GM12872 (cell line): ENCODE measurements at regions not wholly inside any gene's neighbourhood (a gene's known extent, or its start where the extent isn't known, plus 50 kb on each side); places are given as distances from the start of the nearest gene placed in this dataset.

Experiments
- TF ChIP-seq, protein P1 (sequence below): IDR thresholded peaks from 3 replicates; pipeline ENCODE4 v1.5.1; 2011; ENCODE audit warnings: low read depth, mild to moderate bottlenecking, low read length, moderate library complexity; ENCODE audit not compliant: insufficient read depth

DNA sequence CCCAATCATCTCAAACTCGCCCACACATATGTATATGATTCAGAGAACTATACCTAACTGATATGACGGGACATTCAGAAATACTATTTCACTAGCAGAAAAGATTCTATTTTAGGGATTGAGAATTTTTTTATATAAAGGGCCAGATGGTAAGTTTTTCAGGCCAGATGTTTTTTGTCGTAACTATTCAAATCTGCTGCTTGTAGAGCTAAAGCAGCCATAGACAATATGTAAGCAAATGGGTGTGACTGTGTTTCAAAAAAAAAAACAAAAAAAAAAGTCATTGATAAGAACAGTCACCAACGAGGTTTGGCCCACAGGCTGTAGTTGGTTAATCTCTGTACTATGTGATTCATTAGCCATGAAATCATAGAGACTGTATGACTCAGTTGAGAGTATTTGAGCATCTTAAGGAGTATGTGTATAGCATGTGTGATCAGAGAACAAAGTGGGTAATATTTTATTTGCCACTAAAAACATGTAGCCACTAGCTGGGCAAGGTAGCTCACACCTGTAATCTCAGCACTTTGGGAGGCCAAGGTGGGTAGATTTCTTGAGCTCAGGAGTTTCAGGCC, 2724.7 kb downstream of the PCDH9 start:
- TF ChIP-seq, protein P1, sequence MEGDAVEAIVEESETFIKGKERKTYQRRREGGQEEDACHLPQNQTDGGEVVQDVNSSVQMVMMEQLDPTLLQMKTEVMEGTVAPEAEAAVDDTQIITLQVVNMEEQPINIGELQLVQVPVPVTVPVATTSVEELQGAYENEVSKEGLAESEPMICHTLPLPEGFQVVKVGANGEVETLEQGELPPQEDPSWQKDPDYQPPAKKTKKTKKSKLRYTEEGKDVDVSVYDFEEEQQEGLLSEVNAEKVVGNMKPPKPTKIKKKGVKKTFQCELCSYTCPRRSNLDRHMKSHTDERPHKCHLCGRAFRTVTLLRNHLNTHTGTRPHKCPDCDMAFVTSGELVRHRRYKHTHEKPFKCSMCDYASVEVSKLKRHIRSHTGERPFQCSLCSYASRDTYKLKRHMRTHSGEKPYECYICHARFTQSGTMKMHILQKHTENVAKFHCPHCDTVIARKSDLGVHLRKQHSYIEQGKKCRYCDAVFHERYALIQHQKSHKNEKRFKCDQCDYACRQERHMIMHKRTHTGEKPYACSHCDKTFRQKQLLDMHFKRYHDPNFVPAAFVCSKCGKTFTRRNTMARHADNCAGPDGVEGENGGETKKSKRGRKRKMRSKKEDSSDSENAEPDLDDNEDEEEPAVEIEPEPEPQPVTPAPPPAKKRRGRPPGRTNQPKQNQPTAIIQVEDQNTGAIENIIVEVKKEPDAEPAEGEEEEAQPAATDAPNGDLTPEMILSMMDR: no peak

DNA sequence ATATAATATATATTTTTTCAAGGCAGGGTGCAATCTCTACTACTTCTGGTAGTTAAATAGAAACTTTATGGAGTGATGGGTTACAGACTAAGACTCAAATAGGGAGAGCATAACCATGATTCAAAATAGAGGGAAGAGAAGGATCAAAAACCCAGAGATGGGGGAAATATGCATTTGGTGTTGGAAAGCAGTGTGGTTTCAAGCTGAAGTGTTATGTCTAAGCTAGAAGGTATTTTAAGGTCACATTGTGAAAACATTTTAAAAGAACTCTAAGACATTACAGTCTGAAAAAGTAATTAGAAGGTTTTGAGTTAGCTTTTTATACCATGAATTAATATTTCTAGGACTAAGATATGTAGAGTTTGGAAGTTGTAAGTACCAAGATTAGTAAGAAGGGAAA, 2741.4 kb downstream of the PCDH9 start:
- TF ChIP-seq, protein P1: no peak

- TF ChIP-seq, protein P1: no peak
These were observed 2747.8 kb downstream of the PCDH9 start for GRCh38 chr13:64482373-64482772.

DNA sequence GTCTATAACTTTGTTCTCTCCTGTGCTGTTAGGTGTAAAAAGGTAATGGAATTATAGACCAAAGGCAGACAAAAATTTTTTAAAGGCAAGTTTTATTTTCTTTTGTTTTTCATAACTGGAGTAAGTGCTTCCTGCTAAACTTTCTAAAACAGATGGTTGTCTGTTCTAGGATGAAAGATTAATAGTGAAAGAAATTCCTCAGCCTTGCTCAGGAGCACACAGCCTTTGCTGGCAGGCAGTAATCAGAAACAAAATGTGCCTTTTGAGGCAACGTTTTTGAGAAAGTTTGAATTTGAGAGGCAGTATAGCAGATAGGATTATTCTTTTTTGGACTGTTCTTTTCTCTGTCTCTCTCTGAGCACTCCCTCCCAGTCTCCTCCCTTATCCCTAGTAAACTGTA, 2749.5 kb downstream of the PCDH9 start:
- TF ChIP-seq, protein P1: no peak

- TF ChIP-seq, protein P1: no peak
These were observed 2749.9 kb downstream of the PCDH9 start for GRCh38 chr13:64480211-64480610.

- TF ChIP-seq, protein P1: no peak
These were observed 2753.0 kb downstream of the PCDH9 start for GRCh38 chr13:64477146-64477545.

DNA sequence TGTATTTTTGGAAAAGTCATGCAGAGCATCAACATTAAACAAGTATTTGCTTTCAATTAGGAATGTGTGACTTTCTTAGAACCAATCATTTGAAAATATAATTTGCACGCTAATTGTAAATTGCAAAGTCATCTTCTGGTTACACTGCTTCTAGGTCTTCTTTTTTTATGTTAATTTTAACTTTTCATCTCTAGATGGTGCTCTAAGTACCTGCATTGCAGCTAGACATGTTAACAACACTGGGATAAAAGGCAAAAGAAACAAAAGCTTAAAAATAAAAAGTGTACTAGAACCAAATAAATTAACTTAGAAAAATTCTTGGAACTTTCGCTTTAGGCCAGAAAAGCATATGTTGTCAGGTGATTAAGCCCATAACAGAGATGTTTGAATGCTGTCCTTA, 2758.2 kb downstream of the PCDH9 start:
- TF ChIP-seq, protein P1: no peak
